Ishikawa (cell line): ENCODE measurements at regions not wholly inside any gene's neighbourhood (a gene's known extent, or its start where the extent isn't known, plus 50 kb on each side); places are given as distances from the start of the nearest gene placed in this dataset.

Experiments used
- EP300 ChIP-seq: IDR thresholded peaks from 2 replicates; pipeline ENCODE4 v1.6.1; 2012; ENCODE audit warnings: borderline replicate concordance
- NFIC ChIP-seq: IDR thresholded peaks from 2 replicates; pipeline ENCODE4 v1.6.1; 2012
- YY1 ChIP-seq: IDR thresholded peaks from 2 replicates; pipeline ENCODE4 v1.6.1; 2012; ENCODE audit warnings: low read depth
- TF ChIP-seq, protein P1 (sequence below): IDR thresholded peaks from 2 replicates; pipeline ENCODE4 v1.6.1; 2012; ENCODE audit warnings: low read depth, mild to moderate bottlenecking

DNA sequence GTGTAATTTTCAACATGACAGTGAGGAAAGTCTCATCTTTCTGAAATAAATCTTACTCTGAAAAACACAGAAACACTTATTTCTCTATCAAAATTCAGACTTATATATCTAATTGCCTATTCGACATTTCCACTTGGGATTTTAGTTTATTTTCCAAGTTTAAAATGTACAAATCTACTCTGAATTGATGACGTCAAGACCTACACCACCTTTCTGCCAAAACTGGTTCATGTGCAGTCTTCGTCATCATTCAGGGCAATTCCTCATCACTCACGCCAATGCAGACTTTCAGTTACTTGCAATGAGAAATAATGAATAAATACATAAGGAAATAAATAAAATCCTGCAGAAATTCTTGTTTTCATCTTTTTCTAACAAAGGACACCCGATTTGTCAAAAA, 843.8 kb downstream of the C12orf50 start:
- no peak for TF ChIP-seq EP300
- TF ChIP-seq NFIC: no peak
- TF ChIP-seq, protein P1, sequence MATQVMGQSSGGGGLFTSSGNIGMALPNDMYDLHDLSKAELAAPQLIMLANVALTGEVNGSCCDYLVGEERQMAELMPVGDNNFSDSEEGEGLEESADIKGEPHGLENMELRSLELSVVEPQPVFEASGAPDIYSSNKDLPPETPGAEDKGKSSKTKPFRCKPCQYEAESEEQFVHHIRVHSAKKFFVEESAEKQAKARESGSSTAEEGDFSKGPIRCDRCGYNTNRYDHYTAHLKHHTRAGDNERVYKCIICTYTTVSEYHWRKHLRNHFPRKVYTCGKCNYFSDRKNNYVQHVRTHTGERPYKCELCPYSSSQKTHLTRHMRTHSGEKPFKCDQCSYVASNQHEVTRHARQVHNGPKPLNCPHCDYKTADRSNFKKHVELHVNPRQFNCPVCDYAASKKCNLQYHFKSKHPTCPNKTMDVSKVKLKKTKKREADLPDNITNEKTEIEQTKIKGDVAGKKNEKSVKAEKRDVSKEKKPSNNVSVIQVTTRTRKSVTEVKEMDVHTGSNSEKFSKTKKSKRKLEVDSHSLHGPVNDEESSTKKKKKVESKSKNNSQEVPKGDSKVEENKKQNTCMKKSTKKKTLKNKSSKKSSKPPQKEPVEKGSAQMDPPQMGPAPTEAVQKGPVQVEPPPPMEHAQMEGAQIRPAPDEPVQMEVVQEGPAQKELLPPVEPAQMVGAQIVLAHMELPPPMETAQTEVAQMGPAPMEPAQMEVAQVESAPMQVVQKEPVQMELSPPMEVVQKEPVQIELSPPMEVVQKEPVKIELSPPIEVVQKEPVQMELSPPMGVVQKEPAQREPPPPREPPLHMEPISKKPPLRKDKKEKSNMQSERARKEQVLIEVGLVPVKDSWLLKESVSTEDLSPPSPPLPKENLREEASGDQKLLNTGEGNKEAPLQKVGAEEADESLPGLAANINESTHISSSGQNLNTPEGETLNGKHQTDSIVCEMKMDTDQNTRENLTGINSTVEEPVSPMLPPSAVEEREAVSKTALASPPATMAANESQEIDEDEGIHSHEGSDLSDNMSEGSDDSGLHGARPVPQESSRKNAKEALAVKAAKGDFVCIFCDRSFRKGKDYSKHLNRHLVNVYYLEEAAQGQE: no peak
- TF ChIP-seq YY1: no peak
